ENCODE measurements at regions not wholly inside any gene's neighbourhood (a gene's known extent, or its start where the extent isn't known, plus 50 kb on each side); places are given as distances from the start of the nearest gene placed in this dataset.
A peak's percentile ranks its signal among the peaks of the same experiment; 100 is the strongest.
"Not testable (repeated sequence)": the region's sequence is repeated elsewhere in the genome, so short reads cannot be mapped to it uniquely, and the experiment has no call there.

- DNase-seq, result no peak
Measured at GRCh38 chr16:26598998-26599784, 467.5 kb upstream of the C16orf82 start.

GRCh38 chr16:26599785-26600104 lies 467.0 kb upstream of the C16orf82 start:
- no peak for DNase-seq

GRCh38 chr16:26601335-26601734 lies 465.4 kb upstream of the C16orf82 start:
- DNase-seq, result no peak

- no peak for DNase-seq
Measured at GRCh38 chr16:26605626-26606271, 461.0 kb upstream of the C16orf82 start.

GRCh38 chr16:26606381-26607150 lies 460.2 kb upstream of the C16orf82 start:
- no peak for DNase-seq

GRCh38 chr16:26614237-26614841 lies 452.4 kb upstream of the C16orf82 start:
- DNase-seq, result no peak

- DNase-seq, result no peak
Measured at GRCh38 chr16:26623442-26623841, 443.3 kb upstream of the C16orf82 start.

- no peak for DNase-seq
Measured at GRCh38 chr16:26627958-26628357, 438.8 kb upstream of the C16orf82 start.

GRCh38 chr16:26631365-26631764 lies 435.4 kb upstream of the C16orf82 start:
- not testable (repeated sequence) for DNase-seq

GRCh38 chr16:26642047-26642664 lies 424.6 kb upstream of the C16orf82 start:
- DNase-seq, result no peak

- DNase-seq, result no peak
Measured at GRCh38 chr16:26643519-26643918, 423.2 kb upstream of the C16orf82 start.

- no peak for DNase-seq
Measured at GRCh38 chr16:26644912-26645543, 421.7 kb upstream of the C16orf82 start.

GRCh38 chr16:26645614-26646013 lies 421.1 kb upstream of the C16orf82 start:
- peak; percentile 42 for DNase-seq

- no peak for DNase-seq
Measured at GRCh38 chr16:26647870-26648269, 418.9 kb upstream of the C16orf82 start.

GRCh38 chr16:26648851-26649250 lies 417.9 kb upstream of the C16orf82 start:
- DNase-seq, result no peak

GRCh38 chr16:26649381-26650045 lies 417.2 kb upstream of the C16orf82 start:
- DNase-seq, result no peak

GRCh38 chr16:26651464-26651863 lies 415.3 kb upstream of the C16orf82 start:
- no peak for DNase-seq

- no peak for DNase-seq
Measured at GRCh38 chr16:26651884-26652283, 414.8 kb upstream of the C16orf82 start.

GRCh38 chr16:26658486-26658885 lies 408.2 kb upstream of the C16orf82 start:
- no peak for DNase-seq

GRCh38 chr16:26658915-26659314 lies 407.8 kb upstream of the C16orf82 start:
- DNase-seq, result no peak

- no peak for DNase-seq
Measured at GRCh38 chr16:26664086-26664485, 402.6 kb upstream of the C16orf82 start.
